ENCODE measurements at regions not wholly inside any gene's neighbourhood (a gene's known extent, or its start where the extent isn't known, plus 50 kb on each side); places are given as distances from the start of the nearest gene placed in this dataset.

- DNase-seq (ENCODE audit: low spot score): no peak
- TF ChIP-seq CTCF (IDR thresholded peaks at IDR 0.05; ENCODE audit: extremely low read depth, missing control alignments): no peak
Observed at GRCh38 chr2:12928775-12929401, 212.2 kb downstream of the TRIB2 start.

- no peak for TF ChIP-seq CTCF (IDR thresholded peaks at IDR 0.05; ENCODE audit: extremely low read depth, missing control alignments)
- DNase-seq (ENCODE audit: low spot score): no peak
Observed at GRCh38 chr2:12929758-12930157, 213.0 kb downstream of the TRIB2 start.

DNA sequence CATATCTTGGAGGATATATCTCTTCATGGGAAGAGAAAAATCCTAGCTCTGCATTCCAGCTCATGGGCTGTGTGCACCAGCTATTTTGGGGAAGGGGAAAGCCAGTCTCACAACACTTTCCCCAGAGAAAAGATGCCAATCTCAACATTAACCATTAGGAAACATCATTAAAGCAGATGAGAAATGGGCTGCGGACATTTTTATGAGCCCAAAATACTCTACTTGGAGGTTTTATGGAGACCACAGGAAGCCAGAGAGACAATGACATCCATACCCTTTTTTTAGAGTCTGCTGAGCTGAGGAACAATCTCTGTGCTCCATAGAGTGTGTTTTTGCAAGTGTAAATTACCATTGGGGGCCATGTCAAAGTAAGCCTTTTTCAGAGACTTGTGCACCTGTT, 213.7 kb downstream of the TRIB2 start:
- TF ChIP-seq CTCF (IDR thresholded peaks at IDR 0.05; ENCODE audit: extremely low read depth, missing control alignments): no peak
- DNase-seq (ENCODE audit: low spot score): no peak

DNA sequence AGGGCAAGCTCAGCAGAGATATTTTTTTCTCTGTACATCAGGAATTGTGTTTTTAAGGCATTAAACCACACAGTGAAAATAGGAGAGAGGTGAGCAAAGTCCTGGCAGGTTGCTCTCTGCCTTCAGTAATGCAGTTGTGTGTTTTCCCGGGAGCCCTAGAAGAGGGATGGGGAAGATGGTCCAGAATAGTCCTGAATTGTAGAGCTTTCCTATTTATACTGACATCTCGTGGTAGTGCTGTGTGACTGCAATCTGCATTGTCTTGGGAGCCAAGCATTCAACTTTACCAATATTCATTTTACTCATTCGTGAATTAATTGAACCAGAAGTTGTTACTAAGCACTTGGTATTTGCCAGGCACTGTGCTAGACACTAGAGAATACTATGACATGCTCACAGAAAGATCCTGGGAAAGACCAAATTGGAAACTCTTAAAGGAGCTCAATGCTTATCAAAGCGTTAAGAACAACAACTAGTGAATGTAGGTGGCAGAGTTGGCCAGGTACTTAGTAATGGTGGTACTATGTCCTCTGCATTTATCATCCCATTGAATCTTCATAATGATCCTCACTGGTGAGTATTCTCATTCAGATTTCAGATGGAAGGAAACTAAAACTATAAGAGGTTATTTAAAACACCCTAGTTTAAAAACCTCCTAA, 214.6 kb downstream of the TRIB2 start:
- peak; percentile 55 for DNase-seq (ENCODE audit: low spot score)
- TF ChIP-seq CTCF (IDR thresholded peaks at IDR 0.05; ENCODE audit: extremely low read depth, missing control alignments): peak; percentile 64

GRCh38 chr2:12932192-12932591, 215.5 kb downstream of the TRIB2 start:
- DNase-seq (ENCODE audit: low spot score): no peak
- TF ChIP-seq CTCF (IDR thresholded peaks at IDR 0.05; ENCODE audit: extremely low read depth, missing control alignments): no peak

GRCh38 chr2:12934146-12934756, 217.5 kb downstream of the TRIB2 start:
- DNase-seq (ENCODE audit: low spot score): no peak
- TF ChIP-seq CTCF (IDR thresholded peaks at IDR 0.05; ENCODE audit: extremely low read depth, missing control alignments): no peak

DNA sequence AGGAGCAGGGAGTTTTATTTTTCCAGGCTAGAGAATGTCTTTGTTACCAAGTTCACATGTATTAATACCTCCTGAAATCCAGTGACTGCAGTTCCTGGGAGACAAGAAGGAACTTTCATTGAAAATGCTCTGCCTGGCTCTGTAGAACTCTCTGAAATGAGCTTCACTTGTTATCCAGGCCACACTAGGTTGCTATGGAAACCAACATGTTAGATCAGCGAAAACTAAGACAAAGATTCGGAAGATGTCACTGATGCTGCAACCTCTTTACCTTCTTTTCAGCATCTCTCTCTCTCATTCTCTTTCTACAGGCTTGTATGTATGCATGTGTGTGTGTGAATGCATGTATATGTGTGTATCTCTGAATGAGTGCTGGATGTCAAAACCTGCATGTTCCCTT, 218.5 kb downstream of the TRIB2 start:
- TF ChIP-seq CTCF (IDR thresholded peaks at IDR 0.05; ENCODE audit: extremely low read depth, missing control alignments): no peak
- no peak for DNase-seq (ENCODE audit: low spot score)

All from GM20000 (cell line).